ENCODE measurements at regions not wholly inside any gene's neighbourhood (a gene's known extent, or its start where the extent isn't known, plus 50 kb on each side); places are given as distances from the start of the nearest gene placed in this dataset.

- DNase-seq = no peak
Observed at GRCh38 chr11:70688142-70688541, 289.8 kb downstream of the CTTN start.

DNA sequence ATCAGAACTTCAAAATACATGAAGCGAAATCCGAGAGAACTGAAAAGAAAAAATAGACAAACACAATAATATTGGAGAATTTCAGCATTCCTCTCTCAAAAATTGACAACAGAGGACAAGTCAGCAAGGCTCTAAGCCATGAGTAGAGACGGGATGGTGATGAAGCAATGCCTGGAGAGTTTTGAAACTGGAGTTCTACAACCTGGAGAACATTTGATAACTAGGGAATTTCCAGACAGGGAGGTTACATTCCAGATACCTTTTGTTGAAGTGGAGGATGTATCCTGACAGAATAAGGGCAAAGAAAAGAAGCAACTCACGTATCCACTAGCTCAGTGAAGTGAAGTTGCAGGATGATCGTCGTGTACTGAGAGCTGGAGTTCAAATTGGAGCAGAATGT, 291.4 kb downstream of the CTTN start:
- no peak for DNase-seq

DNA sequence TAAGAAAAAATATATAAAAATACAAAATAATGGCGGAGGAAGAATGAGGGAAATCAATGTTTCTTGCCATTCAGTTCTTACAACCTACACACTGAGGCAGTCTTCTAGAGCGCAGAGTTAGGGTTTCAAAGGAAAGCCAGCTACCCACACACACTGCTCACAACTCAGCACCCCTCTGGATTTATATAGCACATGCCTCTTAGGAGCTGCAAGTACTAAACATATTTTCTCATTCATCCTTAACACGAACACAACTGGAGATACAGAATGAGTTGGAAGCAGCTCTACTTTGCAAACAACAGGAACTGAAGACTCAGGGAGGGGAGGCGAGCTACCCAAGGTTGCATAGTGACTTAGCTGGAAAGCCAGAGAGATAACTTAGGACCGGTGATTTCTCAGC, 293.8 kb downstream of the CTTN start:
- no peak for DNase-seq

- no peak for DNase-seq
Observed at GRCh38 chr11:70694371-70694770, 296.0 kb downstream of the CTTN start.

- no peak for DNase-seq
Observed at GRCh38 chr11:70695086-70695960, 297.0 kb downstream of the CTTN start.

GRCh38 chr11:70696076-70696475, 297.7 kb downstream of the CTTN start:
- DNase-seq = no peak

DNA sequence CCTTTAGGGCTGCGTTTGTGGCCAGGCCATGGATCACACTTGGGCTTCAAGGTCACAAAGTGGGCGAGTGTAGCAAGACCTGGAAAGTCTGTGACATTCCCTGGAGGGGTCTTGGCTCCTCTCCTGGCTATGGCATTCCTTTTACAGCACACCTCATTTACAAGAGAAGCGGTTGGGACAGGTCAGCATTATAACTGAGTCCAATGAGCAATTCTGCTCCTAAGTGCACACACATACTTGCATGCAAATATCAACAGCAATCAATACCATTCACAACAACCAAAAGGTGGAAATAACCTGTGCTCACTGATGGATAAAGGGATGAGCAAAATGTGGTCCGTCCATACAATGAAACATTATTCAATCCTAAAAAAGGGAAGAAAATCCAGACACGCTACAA, 298.2 kb downstream of the CTTN start:
- DNase-seq = no peak

DNA sequence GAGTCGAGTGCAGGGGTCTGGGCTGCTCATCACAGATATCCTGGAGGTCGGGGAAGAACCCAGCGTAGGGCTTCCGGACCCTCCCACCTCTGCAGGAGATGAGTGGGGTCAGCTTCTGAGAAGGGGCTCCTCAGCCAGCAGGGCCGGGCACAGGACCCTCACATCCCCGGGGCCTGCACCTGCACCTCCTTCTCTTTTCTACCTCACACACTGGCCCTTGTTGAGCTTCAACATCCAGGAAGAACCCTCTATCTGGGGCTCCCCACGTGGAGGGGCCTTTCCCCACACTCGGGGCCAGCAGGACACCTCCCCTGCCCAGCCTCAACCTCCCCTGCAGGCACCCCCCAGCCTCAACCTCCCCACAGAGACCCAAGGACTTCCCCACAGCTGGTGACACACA, 299.4 kb downstream of the CTTN start:
- DNase-seq = no peak

- DNase-seq = no peak
Observed at GRCh38 chr11:70698871-70699270, 300.5 kb downstream of the CTTN start.

DNA sequence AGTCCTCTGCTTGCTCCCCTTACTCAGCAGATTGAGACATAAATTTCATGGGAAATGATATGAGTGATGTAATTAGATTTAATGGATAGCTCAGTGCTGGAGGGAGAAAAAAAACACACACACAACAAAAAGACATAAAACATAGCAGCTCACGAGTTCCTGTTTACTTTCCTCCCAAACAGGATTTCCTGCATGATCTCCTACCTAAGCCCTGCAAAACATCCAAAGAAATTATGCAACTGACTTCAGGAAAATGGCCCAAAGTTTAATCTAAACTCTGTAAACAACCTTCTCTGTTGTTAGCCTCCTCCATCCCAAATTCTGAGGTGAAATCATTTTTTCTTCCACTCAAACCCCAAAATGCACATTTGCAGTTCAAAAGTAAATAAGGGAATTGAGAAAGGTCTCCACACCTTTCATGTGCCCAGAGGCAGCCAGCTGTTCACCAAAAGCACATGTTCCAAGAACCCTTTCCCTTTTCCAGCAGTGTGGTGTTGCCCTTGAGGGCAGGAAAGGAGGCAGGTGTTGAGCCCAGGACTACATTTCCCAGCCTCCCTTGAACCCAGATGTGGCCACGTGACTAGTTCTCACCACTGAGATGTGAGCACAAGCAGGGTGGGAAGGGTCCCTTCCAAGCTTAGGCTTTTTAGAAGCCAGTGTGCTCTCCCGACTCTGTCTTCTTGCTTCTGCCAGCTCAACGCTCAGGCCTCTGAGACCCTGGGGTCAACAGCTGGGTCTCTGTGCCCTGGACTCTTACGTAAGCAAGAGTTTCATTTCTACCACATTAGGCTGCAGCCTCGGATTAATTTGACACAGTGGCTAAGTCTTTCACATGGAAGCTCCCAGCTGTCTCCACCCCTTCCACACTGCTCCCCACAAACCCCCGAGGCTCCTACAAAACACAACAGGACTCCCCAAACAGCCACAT, 301.2 kb downstream of the CTTN start:
- DNase-seq = no peak

GRCh38 chr11:70700453-70700852, 302.1 kb downstream of the CTTN start:
- no peak for DNase-seq

DNA sequence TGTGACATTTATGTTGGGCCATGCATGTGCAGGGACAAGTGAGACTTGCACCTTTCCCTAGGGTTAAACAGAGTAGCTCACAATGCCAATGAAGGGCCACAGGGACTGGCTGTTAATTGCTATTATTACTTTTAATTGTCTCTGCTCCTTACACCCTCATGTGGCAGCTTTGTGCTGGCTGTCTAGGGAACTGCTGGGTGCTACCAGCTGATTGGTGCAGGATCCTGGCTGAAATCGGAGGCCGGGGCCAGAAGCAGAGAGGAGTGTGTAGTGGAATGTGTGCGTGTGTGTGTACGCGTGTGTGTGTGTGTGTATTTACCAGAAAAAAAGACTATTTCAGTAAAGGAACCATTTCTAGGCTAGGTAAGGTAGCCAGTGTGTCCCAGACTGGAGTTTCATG, 302.5 kb downstream of the CTTN start:
- no peak for DNase-seq

- no peak for DNase-seq
Observed at GRCh38 chr11:70702040-70702648, 303.8 kb downstream of the CTTN start.

DNA sequence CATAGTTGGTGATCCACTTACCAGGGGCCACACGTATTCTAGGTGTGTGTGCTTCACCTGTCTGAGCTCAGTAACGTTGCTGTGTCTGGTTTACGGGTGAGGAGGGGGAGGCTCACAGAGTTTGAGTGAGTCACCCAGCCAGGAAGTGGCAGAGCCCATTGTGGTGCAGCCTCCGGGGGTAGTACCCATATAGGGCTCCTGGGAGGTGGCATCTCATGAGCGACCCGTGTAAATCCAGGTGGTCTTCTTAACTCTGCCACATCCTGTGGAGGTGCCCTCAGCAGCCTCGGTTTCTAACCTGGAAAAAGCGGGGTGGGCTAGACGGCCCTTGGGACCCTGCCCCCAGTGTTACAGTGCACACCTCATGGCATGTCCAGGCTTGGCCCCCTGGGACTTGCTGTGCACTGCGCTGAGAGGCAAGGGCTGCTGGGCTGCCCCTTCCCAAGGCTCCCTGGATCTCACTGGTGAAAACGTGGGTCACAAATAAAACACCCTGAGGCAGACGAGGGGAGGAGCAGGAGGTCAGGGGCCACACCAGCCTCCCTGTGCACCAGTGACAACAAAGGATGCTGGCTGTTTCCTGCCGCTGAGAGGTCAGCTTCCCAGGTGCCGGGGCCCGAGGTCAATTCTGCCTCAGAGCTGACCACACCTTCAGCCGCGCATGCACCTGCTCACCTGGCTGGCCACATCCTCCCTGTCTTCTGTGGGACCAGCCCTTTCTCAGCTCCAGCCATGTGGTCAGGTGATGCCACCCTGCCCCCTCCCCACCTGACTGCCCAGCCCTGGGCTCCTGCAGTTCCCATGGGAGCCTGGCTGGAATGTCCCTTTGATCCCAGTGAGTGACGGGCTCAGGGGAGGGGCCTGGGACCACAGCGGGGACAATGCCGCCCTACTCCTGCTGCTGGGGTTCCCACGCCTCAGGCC, 305.1 kb downstream of the CTTN start:
- DNase-seq = no peak

DNA sequence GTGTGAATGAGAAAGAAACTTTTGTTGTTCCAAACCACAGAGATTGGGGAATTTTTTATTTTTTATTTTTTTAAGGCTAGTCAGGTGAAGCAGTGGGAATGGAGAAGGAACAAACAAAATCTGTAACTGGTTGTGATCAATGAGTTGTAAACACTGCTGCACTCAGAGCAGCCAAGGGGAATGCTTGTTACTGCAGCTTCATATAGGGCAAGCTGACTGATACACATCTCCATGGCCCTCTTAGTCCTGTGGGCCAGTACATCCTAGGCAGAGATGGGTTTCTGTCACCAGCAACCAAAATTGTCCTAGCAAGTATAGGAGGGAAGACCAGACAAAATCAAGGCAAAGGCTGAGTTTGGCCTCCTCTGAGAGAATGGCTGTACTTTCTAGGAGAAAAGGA, 306.8 kb downstream of the CTTN start:
- no peak for DNase-seq

DNA sequence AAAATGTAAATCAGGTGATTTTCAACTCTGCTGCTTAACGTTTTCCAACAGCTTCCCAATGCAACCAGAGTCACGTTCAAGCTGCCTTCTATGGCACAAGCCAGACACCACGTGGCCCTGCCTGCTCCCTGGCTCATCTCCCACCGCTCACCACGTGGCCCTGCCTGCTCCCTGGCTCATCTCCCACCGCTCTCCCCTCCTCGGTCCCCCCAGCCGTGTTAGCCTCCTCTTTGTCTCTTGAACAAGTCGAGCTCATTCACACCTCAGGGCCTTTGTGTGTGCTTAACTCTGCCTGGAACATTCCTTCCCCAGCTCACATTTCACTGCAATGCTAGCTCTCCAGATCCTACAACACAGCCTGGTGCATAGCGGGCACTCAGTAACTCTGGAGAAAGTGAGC, 307.6 kb downstream of the CTTN start:
- no peak for DNase-seq

GRCh38 chr11:70707821-70708220, 309.5 kb downstream of the CTTN start:
- DNase-seq = no peak

DNA sequence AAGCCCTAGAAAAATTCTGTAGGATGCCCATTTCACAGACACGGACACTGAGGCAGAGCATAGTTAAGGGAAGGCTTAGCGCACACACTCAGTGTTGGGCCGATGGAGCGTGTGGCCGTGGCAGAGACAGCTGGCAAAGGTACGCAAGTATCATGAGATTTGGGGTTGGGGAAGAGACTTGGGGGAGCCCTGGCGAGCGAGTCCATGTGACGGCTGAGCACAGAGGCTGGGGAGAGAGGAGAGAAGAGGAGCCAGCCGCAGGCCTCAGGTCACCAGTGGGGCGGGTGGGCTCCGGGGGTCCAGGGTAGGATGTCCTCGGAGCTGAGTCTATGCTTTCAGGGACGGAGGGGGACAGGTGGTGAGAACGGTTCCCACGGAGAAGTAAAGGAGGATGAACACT, 311.3 kb downstream of the CTTN start:
- no peak for DNase-seq

GRCh38 chr11:70710192-70710591, 311.9 kb downstream of the CTTN start:
- DNase-seq = no peak

DNA sequence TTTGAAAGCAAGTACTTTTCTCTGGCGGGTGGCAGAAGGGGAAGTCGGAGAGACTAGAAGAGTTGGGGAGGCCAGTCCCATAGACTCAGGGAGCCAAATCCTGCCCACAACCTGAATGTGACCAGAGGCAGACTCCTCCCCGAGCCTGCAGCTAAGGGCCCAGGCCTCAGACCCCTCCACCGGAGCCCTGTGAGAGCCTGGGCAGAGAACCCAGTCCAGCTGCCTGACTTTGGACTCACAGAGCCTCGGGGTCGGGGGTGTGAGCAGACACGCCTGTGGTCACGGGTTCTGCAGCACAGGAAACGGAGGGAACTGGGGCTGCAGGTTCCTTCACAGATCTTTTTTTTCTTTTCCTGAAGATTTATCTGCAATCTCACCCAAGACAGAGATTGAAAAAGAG, 312.3 kb downstream of the CTTN start:
- no peak for DNase-seq

DNA sequence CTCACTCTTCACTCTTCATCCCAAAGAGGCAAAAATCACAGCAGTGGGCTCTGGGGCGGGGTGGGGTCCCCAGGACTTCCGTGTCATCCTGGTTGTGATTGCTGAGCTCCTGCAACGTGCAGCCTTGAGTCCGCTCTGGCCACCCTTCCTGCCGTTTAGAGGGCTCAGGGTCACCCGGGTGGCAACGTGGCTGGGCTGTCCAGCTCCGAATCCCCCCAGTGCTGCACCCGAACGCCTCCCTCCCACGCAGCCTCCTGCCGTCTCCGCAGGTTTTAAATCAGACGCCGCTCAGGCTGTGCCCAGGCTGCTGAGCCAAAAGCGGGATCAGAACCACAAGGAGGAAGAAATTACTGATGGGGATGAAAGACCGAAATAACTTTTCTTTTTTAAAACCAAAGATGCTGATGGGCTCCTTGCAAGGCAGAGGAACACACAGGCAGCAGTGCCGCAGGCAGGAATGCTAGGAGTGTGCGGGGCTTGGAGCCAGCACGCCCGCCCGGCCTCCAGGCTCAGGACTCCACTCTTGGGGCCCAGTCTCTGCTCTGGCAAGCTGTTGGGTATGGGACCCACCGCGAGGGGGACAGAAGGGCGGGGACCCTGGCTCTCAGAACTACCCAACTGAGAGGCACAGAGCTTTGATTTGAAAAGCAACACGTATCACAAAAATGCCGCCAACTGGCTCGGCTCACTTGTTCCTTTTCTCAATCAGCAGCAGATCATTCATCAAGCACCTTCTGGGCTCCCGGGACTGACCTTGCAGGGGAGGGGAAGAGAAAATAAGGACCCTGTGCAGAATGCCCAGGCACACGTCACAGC, 313.0 kb downstream of the CTTN start:
- no peak for DNase-seq

- no peak for DNase-seq
Observed at GRCh38 chr11:70711911-70712185, 313.5 kb downstream of the CTTN start.

Measured in stimulated activated CD4-positive, alpha-beta T cell treated with anti-CD3 and anti-CD28 coated beads, Interleukin-2, amount 100 ng/mL, for 48 hours (primary cell).